ENCODE measurements at regions not wholly inside any gene's neighbourhood (a gene's known extent, or its start where the extent isn't known, plus 50 kb on each side); places are given as distances from the start of the nearest gene placed in this dataset. TPM values are rescaled to one million over a fixed set of nuclear protein-coding genes. Genes with fewer than 3 reads are reported as not detected.

Small RNA genes in the stretch of these regions (small RNA-seq; reads per million reads assigned to genes)
- gene RNU6-325P, result not detected

All from K562 (cell line).